ENCODE measurements at regions not wholly inside any gene's neighbourhood (a gene's known extent, or its start where the extent isn't known, plus 50 kb on each side); places are given as distances from the start of the nearest gene placed in this dataset.

- WGBS (ENCODE audit: insufficient coverage, low coverage, low lambda C conversion rate, missing lambda C conversion rate) = 66% methylated on average over 13 of the region's 13 CpGs
- Histone ChIP-seq H3K27ac (no peak overlapping the region), H3K4me3 (no peak overlapping the region), H3K36me3 (no peaks in the 10 kb centered on the region), H3K9me3 (no peaks in the 10 kb centered on the region), H3K27me3 (no peaks in the 10 kb centered on the region), H3K4me1 (no peaks in the 10 kb centered on the region)
- no peak for ATAC-seq
- intact Hi-C loops (cut with DNase I) = no loop called here
- no peak for DNase-seq
- no peak for TF ChIP-seq POLR2A (IDR thresholded peaks at IDR 0.05)
- TF ChIP-seq, protein P1, sequence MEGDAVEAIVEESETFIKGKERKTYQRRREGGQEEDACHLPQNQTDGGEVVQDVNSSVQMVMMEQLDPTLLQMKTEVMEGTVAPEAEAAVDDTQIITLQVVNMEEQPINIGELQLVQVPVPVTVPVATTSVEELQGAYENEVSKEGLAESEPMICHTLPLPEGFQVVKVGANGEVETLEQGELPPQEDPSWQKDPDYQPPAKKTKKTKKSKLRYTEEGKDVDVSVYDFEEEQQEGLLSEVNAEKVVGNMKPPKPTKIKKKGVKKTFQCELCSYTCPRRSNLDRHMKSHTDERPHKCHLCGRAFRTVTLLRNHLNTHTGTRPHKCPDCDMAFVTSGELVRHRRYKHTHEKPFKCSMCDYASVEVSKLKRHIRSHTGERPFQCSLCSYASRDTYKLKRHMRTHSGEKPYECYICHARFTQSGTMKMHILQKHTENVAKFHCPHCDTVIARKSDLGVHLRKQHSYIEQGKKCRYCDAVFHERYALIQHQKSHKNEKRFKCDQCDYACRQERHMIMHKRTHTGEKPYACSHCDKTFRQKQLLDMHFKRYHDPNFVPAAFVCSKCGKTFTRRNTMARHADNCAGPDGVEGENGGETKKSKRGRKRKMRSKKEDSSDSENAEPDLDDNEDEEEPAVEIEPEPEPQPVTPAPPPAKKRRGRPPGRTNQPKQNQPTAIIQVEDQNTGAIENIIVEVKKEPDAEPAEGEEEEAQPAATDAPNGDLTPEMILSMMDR (IDR thresholded peaks at IDR 0.05) = no peak
Observed at GRCh38 chr15:26148156-26148860, 285.2 kb upstream of the ATP10A start.

DNA sequence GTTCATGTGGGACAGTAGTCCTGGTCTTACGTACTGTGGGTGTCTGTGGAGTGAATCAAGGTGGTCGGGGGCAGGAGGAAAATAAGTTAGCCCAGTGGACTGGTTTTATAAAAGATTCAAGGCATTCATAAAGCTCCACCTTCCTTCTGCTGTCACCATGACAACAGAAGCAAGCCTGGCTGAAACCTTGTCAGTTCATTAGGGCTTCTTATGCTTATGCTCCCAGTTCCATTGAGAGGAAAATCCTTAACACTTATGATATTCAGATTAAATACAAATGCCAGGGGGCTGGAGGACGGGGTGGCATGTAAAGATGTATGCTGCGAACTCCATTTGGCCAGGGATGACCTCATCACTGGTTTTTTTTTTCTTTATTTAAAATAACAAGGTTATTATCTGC is 283.1 kb upstream of the ATP10A start:
- Histone ChIP-seq H3K4me1 (no peaks in the 10 kb centered on the region), H3K9me3 (no peaks in the 10 kb centered on the region), H3K36me3 (no peaks in the 10 kb centered on the region), H3K27me3 (no peaks in the 10 kb centered on the region), H3K27ac (no peak overlapping the region), H3K4me3 (no peak overlapping the region)
- ATAC-seq (no peak), DNase-seq (no peak)
- intact Hi-C loops (cut with DNase I) = no loop called here
- 35% methylated on average over 4 of the region's 4 CpGs for WGBS (ENCODE audit: insufficient coverage, low coverage, low lambda C conversion rate, missing lambda C conversion rate)
- TF ChIP-seq POLR2A (IDR thresholded peaks at IDR 0.05) = no peak
- TF ChIP-seq, protein P1 (IDR thresholded peaks at IDR 0.05) = no peak

GRCh38 chr15:26145796-26146195 is 282.7 kb upstream of the ATP10A start:
- DNase-seq (no peak), ATAC-seq (no peak)
- Histone ChIP-seq H3K9me3 (no peaks in the 10 kb centered on the region), H3K4me1 (no peaks in the 10 kb centered on the region), H3K4me3 (no peak overlapping the region), H3K27me3 (no peaks in the 10 kb centered on the region), H3K36me3 (no peaks in the 10 kb centered on the region), H3K27ac (no peak overlapping the region)
- TF ChIP-seq, protein P1 (IDR thresholded peaks at IDR 0.05) = no peak
- no peak for TF ChIP-seq POLR2A (IDR thresholded peaks at IDR 0.05)
- intact Hi-C loops (cut with DNase I) = no loop called here
- 65% methylated on average over 2 of the region's 2 CpGs for WGBS (ENCODE audit: insufficient coverage, low coverage, low lambda C conversion rate, missing lambda C conversion rate)

DNA sequence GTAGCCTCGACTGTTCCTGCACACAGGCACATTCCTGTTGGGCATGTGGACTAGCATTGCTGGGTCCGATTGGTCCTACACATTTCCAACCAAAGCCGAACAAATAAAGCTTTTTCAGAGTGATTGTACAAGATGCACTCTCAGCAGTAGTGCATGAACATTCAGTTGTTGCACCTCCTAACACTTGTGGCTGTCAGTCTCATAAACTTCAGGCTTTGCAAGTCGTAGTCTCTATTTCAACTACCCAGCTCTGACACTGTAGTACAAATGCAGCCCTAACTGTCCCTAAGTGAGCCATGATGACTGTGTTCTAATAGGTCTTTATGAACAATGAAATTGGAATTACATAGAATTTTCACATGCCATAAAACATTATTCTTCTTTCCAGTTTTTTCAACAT is 281.7 kb upstream of the ATP10A start:
- intact Hi-C loops (cut with DNase I) = no loop called here
- DNase-seq (no peak), ATAC-seq (no peak)
- H3K27me3 ChIP-seq = no peaks in the 10 kb centered on the region
- H3K27ac ChIP-seq = no peak overlapping the region
- H3K4me1 ChIP-seq = no peaks in the 10 kb centered on the region
- 51% methylated on average over 4 of the region's 4 CpGs for WGBS (ENCODE audit: insufficient coverage, low coverage, low lambda C conversion rate, missing lambda C conversion rate)
- no peaks in the 10 kb centered on the region for H3K36me3 ChIP-seq
- H3K4me3 ChIP-seq = no peak overlapping the region
- no peaks in the 10 kb centered on the region for H3K9me3 ChIP-seq
- TF ChIP-seq, protein P1 (IDR thresholded peaks at IDR 0.05) = no peak
- TF ChIP-seq POLR2A (IDR thresholded peaks at IDR 0.05) = no peak
